SK-N-DZ (cell line): ENCODE measurements at regions not wholly inside any gene's neighbourhood (a gene's known extent, or its start where the extent isn't known, plus 50 kb on each side); places are given as distances from the start of the nearest gene placed in this dataset.

Experiments
- DNase-seq: peaks from one replicate; pipeline ENCODE4 v3.0.0-alpha.2; 2015; ENCODE audit warnings: low spot score

- no peak for DNase-seq
Observed at GRCh38 chr4:141921293-141921692, 284.9 kb downstream of the IL15 start.

GRCh38 chr4:141922236-141922635, 285.9 kb downstream of the IL15 start:
- DNase-seq: no peak

- peak; percentile 80 for DNase-seq
Observed at GRCh38 chr4:141926406-141926805, 290.0 kb downstream of the IL15 start.

- DNase-seq: no peak
Observed at GRCh38 chr4:141932490-141932889, 296.1 kb downstream of the IL15 start.

GRCh38 chr4:141933978-141934377, 297.6 kb downstream of the IL15 start:
- DNase-seq: no peak

- no peak for DNase-seq
Observed at GRCh38 chr4:141955696-141956095, 319.3 kb downstream of the IL15 start.

- DNase-seq: no peak
Observed at GRCh38 chr4:141957416-141957815, 321.0 kb downstream of the IL15 start.

- DNase-seq: no peak
Observed at GRCh38 chr4:141962486-141962885, 326.1 kb downstream of the IL15 start.

- DNase-seq: no peak
Observed at GRCh38 chr4:141971869-141972268, 335.5 kb downstream of the IL15 start.

- no peak for DNase-seq
Observed at GRCh38 chr4:141972950-141973349, 336.6 kb downstream of the IL15 start.
